GM12864 (cell line): ENCODE measurements at regions not wholly inside any gene's neighbourhood (a gene's known extent, or its start where the extent isn't known, plus 50 kb on each side); places are given as distances from the start of the nearest gene placed in this dataset.

Experiments
- DNase-seq: peaks from one replicate; pipeline ENCODE4 v3.0.0-alpha.2; 2011; ENCODE audit warnings: low read depth
- H3K4me3 ChIP-seq: 2 replicates; pipeline ENCODE4 v1.5.1; 2011; ENCODE audit warnings: mild to moderate bottlenecking, low read depth, low read length, control low read depth
- CTCF ChIP-seq: IDR thresholded peaks from 2 replicates; pipeline ENCODE4 v1.5.1; 2011; ENCODE audit warnings: low read depth, mild to moderate bottlenecking, moderate library complexity, low read length, control low read depth, inconsistent platforms; ENCODE audit errors: missing control alignments

GRCh38 chr4:17260166-17260907, 251.6 kb downstream of the QDPR start:
- no peak for DNase-seq
- H3K4me3 ChIP-seq, result no peak overlapping the region
- no peak for TF ChIP-seq CTCF

DNA sequence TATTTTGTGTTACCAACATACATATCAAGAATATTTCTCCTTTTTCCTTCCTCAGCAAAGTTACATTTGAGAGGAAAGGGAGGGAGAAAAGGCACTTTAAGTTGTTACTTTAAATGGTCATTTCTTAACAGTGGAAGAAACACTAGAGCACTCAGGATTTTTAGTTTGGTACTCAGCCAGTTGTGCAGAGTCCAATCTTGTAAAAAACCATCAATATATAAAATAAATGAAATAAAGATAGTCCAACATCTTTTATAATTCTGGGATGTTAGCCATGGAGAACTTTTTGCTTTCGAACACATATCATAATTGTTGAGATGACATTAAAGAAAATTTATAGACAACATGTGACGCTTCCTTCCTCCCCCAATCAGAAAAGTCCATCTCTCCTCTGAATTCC, 253.8 kb downstream of the QDPR start:
- no peak overlapping the region for H3K4me3 ChIP-seq
- no peak for TF ChIP-seq CTCF
- no peak for DNase-seq

GRCh38 chr4:17252131-17252530, 259.8 kb downstream of the QDPR start:
- no peak overlapping the region for H3K4me3 ChIP-seq
- no peak for DNase-seq
- TF ChIP-seq CTCF, result no peak

DNA sequence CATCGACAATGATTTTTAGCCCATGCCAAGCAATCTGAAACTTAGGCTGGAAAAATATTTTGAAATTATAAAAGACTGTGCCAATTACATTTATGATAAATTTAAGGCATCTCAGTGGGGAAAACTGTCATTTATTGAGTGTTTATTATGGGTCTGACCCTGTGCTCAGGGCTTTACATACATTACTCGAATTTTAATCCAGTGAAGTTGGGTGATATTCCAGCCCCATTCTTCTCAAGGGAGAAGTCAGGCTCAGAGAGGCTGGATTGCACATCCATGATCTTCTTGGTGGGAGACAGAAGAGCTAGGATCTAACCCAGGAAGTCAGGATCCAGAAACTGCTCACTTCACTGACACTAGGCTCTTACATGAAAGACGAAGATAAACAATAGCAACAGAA, 260.8 kb downstream of the QDPR start:
- no peak for TF ChIP-seq CTCF
- no peak for DNase-seq
- H3K4me3 ChIP-seq, result no peak overlapping the region

- DNase-seq, result no peak
- H3K4me3 ChIP-seq, result no peak overlapping the region
- TF ChIP-seq CTCF, result no peak
Observed at GRCh38 chr4:17250591-17250990, 261.3 kb downstream of the QDPR start.

GRCh38 chr4:17246656-17247055, 265.2 kb downstream of the QDPR start:
- no peak for DNase-seq
- TF ChIP-seq CTCF, result no peak
- H3K4me3 ChIP-seq, result no peak overlapping the region

DNA sequence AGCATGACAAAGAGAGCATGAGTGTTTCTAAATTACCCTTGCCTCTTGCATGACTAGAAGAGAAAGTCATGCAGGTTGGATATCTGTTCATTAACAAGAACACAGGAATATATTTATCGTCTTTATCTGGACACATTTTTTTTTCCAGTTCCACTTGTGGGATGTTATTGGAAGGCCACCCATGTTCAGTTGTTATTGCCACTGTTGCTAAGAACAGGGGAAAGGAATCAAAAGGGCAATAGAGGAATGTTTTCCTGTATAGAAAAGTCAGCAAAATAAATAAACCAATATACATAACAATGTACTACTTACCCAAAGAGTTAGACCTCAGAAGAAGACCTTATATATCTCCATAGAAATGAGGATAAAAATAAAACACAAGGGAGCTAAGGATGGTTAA, 270.1 kb downstream of the QDPR start:
- no peak for DNase-seq
- TF ChIP-seq CTCF, result no peak
- no peak overlapping the region for H3K4me3 ChIP-seq
